BLaER1 treated with 17β-estradiol and CSF1 and Interleukin-3, amounts not matched to agents 10 nM and 100 nM (cell line): ENCODE measurements at regions not wholly inside any gene's neighbourhood (a gene's known extent, or its start where the extent isn't known, plus 50 kb on each side); places are given as distances from the start of the nearest gene placed in this dataset.
"Not testable (repeated sequence)": the region's sequence is repeated elsewhere in the genome, so short reads cannot be mapped to it uniquely, and the experiment has no call there.

Source experiments
- H3K27ac ChIP-seq, 11 experiments: shearing (Covaris generic); formaldehyde crosslinking; 2 replicates each; pipeline ENCODE4 v1.8.1; 2022
- H3K27me3 ChIP-seq, 11 experiments: shearing (Covaris generic); formaldehyde crosslinking; 2 replicates each; pipeline ENCODE4 v1.8.1; 2022
- H3K36me3 ChIP-seq, 11 experiments: shearing (Covaris generic); formaldehyde crosslinking; 2 replicates each; pipeline ENCODE4 v1.8.1; 2022
- H3K4me1 ChIP-seq, 10 experiments: shearing (Covaris generic); formaldehyde crosslinking; 2 replicates each; pipeline ENCODE4 v1.8.1; 2022
- H3K4me2 ChIP-seq, 11 experiments: shearing (Covaris generic); formaldehyde crosslinking; 2 replicates each; pipeline ENCODE4 v1.8.1; 2022
- H3K4me3 ChIP-seq, 10 experiments: shearing (Covaris generic); formaldehyde crosslinking; 2 replicates each; pipeline ENCODE4 v1.8.1; 2022
- H3K9ac ChIP-seq, 11 experiments: shearing (Covaris generic); formaldehyde crosslinking; 2 replicates each; pipeline ENCODE4 v1.8.1; 2022
- H3K9me3 ChIP-seq, 11 experiments: shearing (Covaris generic); formaldehyde crosslinking; replicated peaks in 1 of 11; 2 replicates each; pipeline ENCODE4 v1.8.1; 2022
- H4K20me1 ChIP-seq, 11 experiments: shearing (Covaris generic); formaldehyde crosslinking; 2 replicates each; pipeline ENCODE4 v1.8.1; 2022
- Cebpa-rat ChIP-seq, 11 experiments: shearing (Covaris generic); IDR thresholded peaks; 2 replicates each; pipeline ENCODE4 v1.8.1; 2022

GRCh38 chr11:67732045-67732787 lies 57.8 kb upstream of the ALDH3B2 start:
- peak overlapping the region; percentile 25 to 61 (median 42); a peak in 16 of 20 replicates for H3K4me3 ChIP-seq
- peak overlapping the region; percentile 31 to 66 (median 60) for H3K4me2 ChIP-seq
- no peaks in the 10 kb centered on the region for H3K27me3 ChIP-seq
- H3K4me1 ChIP-seq, result no peaks in the 10 kb centered on the region; a peak in 1 of 20 replicates
- no peaks in the 10 kb centered on the region for H3K36me3 ChIP-seq
- no peaks in the 10 kb centered on the region for H4K20me1 ChIP-seq
- peak overlapping the region in 2 of 11 experiments; percentile 37 to 48; a peak in 1 of 22 replicates for H3K9ac ChIP-seq
- no peak for TF ChIP-seq Cebpa-rat (IDR thresholded peaks at IDR 0.05)
- no peak overlapping the region for H3K27ac ChIP-seq
- H3K9me3 ChIP-seq, result peaks cover 3 to 13% (median 7%) of the 10 kb centered on the region in 11 experiments; a peak in 13 of 22 replicates

- Histone ChIP-seq H3K27ac (no peak overlapping the region), H3K9me3 (peaks cover 3 to 13% (median 7%) of the 10 kb centered on the region in 11 experiments; a peak in 13 of 22 replicates), H3K36me3 (no peaks in the 10 kb centered on the region), H3K4me2 (peak overlapping the region; percentile 31 to 66 (median 60); a peak in 21 of 22 replicates), H3K4me3 (peak overlapping the region; percentile 25 to 61 (median 42); a peak in 16 of 20 replicates), H3K9ac (peak overlapping the region in 1 of 11 experiments; percentile 48; a peak in 1 of 22 replicates), H4K20me1 (no peaks in the 10 kb centered on the region), H3K4me1 (no peaks in the 10 kb centered on the region; a peak in 1 of 20 replicates), H3K27me3 (no peaks in the 10 kb centered on the region)
- no peak for TF ChIP-seq Cebpa-rat (IDR thresholded peaks at IDR 0.05)
These were observed 57.2 kb upstream of the ALDH3B2 start for GRCh38 chr11:67731583-67731982.

- not testable (repeated sequence) for H3K9me3 ChIP-seq, H3K27me3 ChIP-seq, H3K4me1 ChIP-seq, H3K4me3 ChIP-seq, H4K20me1 ChIP-seq, H3K4me2 ChIP-seq, H3K9ac ChIP-seq, H3K27ac ChIP-seq, H3K36me3 ChIP-seq
These were observed 53.7 kb upstream of the ALDH3B2 start for GRCh38 chr11:67728163-67728571.

- not testable (repeated sequence) for H3K27me3 ChIP-seq, H3K4me2 ChIP-seq, H3K4me3 ChIP-seq, H3K27ac ChIP-seq, H3K36me3 ChIP-seq, H4K20me1 ChIP-seq, H3K4me1 ChIP-seq, H3K9ac ChIP-seq, H3K9me3 ChIP-seq
These were observed 52.9 kb upstream of the ALDH3B2 start for GRCh38 chr11:67727066-67728040.
